GM18858 (cell line): ENCODE measurements at regions not wholly inside any gene's neighbourhood (a gene's known extent, or its start where the extent isn't known, plus 50 kb on each side); places are given as distances from the start of the nearest gene placed in this dataset.
"Not testable (repeated sequence)": the region's sequence is repeated elsewhere in the genome, so short reads cannot be mapped to it uniquely, and the experiment has no call there.

Experiments used
- ATAC-seq: cut with Tn5 transposase; IDR thresholded peaks from one replicate; pipeline ENCODE4 v1.9.1; 2021; ENCODE audit not compliant: unreplicated experiment

DNA sequence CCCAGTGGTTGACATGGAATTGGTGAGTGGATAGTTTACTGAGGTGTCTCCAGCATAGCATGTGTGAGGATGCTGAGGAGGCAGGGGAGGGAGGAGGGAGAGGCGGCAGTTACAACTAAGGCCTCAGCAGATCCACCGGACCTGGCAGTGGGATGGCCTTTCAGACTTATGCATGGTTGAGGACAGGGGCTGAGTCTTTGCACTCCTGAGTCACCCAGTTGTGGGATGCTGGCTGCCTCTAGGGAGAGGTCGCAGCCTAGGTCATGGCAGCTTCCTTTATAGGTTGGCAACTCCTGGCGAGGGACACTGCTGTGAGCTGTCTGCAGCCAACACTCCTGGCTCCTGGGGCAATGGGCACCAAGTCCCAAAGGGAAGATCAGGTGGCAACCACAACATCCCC lies 380.3 kb downstream of the PREX1 start:
- ATAC-seq: no peak

GRCh38 chr20:48445827-48446226 lies 382.0 kb downstream of the PREX1 start:
- ATAC-seq: no peak

GRCh38 chr20:48444249-48444648 lies 383.6 kb downstream of the PREX1 start:
- no peak for ATAC-seq

DNA sequence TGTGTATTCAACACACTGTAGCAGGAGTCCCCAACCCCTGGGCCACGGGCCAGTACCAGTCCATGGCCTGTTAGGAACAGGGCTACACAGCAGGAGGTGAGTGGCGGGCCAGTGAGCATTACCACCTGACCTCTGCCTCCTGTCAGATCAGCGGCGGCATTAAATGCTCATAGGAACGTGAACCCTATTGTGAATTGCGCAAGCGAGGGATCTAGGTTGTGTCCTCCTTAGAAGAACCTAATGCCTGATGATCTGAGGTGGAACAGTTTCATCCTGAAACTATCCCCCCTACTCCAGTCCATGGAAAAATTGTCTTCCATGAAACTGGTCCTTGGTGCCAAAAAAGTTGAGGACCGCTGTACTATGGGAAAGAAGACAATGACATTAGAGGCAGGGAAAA lies 386.9 kb downstream of the PREX1 start:
- no peak for ATAC-seq

DNA sequence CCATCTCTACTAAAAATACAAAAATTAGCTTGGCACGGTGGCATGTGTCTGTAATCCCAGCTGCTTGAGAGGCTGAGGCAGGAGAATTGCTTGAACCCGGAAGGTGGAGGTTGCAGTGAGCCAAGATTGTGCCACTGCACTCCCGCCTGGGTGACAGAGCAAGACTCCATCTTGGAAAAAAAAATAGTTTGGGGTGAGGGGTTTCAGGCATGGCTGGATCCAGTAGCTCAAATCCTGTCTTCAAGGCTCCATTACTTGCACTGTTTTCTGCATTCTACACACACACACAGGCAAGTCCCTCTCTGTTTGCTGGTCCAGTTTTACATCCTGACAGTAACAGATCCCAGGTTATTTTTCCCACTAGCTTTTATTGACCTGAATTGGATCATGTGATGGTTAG lies 387.5 kb downstream of the PREX1 start:
- ATAC-seq: not testable (repeated sequence)

DNA sequence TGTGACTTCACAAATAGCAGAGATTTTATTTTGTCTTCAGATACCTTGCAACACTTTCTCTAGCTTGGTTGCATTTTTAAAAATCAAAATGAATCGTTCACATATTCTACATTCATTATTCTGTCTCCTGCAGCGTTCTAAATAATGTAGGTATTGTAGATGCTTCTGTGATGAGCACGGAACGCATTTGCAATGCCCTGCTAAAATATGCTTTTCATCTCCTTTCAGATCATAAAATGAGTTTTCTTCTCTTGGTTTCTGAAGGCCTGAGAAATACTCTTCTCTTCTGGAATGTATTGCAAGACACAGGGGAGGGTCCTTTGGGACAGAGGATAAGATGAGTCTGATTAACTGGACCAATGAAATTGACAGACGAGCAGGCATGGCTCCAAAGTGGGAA lies 390.7 kb downstream of the PREX1 start:
- no peak for ATAC-seq

- not testable (repeated sequence) for ATAC-seq
These were observed 391.2 kb downstream of the PREX1 start for GRCh38 chr20:48436609-48437008.

GRCh38 chr20:48433178-48433577 lies 394.6 kb downstream of the PREX1 start:
- ATAC-seq: no peak

- no peak for ATAC-seq
These were observed 395.3 kb downstream of the PREX1 start for GRCh38 chr20:48432494-48432832.

DNA sequence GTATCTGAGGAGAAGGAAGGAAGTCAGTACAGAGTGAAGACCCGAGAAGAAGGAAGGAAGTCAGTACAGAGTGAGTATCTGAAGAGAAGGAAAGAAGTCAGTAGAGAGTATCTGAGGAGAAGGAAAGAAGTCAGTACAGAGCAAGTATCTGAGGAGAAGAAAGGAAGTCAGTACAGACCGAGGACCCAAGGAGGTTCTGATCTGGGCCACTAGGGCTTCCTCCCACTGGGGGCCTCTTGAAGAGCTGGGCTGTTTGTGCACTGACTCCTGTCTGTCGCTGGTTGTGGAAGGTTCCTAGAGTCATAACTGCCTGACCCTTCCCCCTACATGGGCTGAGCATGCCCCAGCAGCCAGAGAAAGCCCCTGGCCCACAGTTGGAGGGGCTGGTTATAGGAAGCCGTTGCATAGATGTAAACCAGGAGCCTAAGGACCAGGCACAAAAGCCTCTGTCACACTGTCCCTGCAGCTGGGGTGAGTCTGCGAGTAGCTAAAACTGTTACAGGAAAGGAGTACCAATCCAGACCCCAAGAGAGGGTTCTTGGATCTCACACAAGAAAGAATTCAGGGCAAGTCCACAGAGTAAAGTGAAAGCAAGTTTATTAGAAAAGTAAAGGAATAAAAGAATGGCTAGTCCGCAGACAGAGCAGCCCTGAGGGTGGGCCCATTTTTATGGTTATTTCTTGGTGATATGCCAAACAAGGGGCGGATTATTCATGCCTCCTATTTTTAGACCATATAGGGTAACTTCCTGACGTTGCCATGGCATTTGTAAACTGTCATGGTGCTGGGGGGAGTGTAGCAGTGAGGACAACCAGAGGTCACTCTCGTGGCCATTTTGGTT lies 395.9 kb downstream of the PREX1 start:
- ATAC-seq: no peak

- ATAC-seq: no peak
These were observed 401.2 kb downstream of the PREX1 start for GRCh38 chr20:48426630-48427029.

GRCh38 chr20:48425817-48426612 lies 401.8 kb downstream of the PREX1 start:
- no peak for ATAC-seq

DNA sequence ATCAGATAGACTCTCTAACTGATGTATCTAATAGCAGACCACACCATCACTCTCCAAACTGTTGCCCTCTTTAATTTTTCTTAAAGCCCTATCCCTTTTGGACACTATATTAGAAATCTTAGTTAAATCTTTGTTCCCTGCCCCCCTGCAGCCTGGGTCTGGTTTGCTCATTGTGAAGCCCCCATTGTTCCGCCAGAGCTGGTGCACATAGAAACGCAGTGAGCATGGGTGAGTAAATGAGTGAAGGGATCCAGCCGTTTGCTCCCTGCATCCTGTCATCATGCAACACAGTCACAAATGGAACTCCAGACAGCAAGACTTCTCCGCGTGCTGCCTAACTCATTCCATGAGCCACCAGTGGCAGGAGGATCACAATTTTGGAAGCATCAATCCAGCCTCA lies 402.5 kb downstream of the PREX1 start:
- ATAC-seq: no peak

DNA sequence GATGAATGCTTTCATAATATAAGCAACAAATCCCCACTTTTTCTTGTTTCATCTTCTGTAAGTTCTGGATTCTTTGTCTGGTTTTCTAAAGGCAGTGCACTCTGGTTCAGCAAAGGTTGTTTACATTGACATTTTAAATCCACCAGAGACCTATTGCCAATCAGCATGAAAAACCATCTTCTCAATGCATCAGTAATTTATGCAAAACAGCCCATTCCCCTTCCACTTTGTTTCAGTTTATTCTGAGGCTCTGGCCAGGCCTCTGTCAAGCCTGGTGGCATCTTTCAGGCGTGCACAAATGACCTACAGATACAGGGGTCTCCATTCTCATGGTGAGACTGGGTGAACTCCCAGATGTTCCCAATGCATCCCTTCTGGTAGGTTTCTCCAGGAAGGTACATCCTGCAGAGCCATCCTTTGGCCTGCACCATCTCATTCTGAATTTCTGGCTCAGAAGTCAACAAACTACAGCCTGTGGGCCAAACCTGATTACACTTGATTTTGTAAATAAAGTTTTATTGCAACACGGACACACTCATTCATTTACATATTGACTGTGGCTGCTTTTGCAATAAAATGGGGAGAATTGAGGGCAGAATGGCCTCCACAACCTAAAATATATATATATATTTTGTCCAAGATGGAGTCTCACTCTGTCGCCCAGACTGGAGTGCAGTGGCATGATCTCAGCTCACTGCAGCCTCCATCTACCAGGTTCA lies 405.4 kb downstream of the PREX1 start:
- no peak for ATAC-seq

DNA sequence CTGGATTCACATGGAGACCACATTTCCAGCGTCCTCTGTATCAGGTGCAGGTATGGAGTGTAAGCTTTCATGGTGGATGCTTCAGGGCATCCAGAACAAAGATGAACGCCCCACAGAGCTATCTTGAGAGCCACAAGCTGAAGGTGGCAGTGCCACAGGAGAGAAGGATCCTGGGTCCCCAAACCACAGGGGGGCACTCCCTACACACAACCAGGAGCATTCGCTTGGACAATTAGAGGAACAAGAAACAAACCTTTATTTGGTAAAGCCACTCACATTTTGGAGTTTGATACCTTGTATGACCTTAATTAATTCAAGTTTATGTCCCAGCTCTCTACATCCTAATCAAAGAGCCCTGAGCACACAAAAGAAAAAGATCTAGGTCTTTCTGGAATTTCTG lies 406.3 kb downstream of the PREX1 start:
- ATAC-seq: no peak

GRCh38 chr20:48420176-48420575 lies 407.6 kb downstream of the PREX1 start:
- ATAC-seq: no peak

- no peak for ATAC-seq
These were observed 408.6 kb downstream of the PREX1 start for GRCh38 chr20:48419173-48419572.

GRCh38 chr20:48416002-48416401 lies 411.8 kb downstream of the PREX1 start:
- no peak for ATAC-seq

- no peak for ATAC-seq
These were observed 413.0 kb downstream of the PREX1 start for GRCh38 chr20:48414786-48415185.

GRCh38 chr20:48411919-48412522 lies 415.8 kb downstream of the PREX1 start:
- no peak for ATAC-seq

DNA sequence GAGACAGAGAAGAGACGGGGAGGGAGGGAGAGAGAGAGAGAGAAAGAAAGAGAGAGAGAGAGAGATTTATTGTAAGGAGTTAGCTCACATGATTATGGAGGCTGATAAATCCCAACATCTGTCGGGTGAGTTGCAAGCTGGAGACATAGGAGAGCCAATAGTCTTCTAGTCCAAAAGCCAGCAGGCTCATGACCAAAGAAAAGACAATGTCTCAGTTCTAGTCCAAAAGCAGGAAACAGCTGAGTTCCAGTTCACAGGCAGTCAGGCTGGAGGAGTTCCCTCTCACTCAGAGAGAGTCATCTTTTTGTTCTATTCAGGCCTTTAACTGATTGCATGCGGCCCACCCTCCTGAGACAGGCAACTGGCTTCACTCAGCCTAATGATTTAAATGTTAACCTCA lies 416.6 kb downstream of the PREX1 start:
- ATAC-seq: no peak
